PFSK-1 (cell line): ENCODE measurements at regions not wholly inside any gene's neighbourhood (a gene's known extent, or its start where the extent isn't known, plus 50 kb on each side); places are given as distances from the start of the nearest gene placed in this dataset.

Experiments
- FOXP2 ChIP-seq: optimal IDR thresholded peaks from 2 replicates; pipeline ENCODE3; 2011; ENCODE audit warnings: borderline replicate concordance, control low read depth, inconsistent platforms; ENCODE audit not compliant: insufficient read depth; ENCODE audit errors: extremely low read length, extremely low read depth
- POLR2AphosphoS5 ChIP-seq: IDR thresholded peaks from 2 replicates; pipeline ENCODE4 v1.6.1; 2012; ENCODE audit warnings: low read depth, mild to moderate bottlenecking, control low read depth, low read length, moderate library complexity
- REST ChIP-seq, 2 experiments: IDR thresholded peaks; 2 replicates each; pipeline versions ENCODE4 v1.6.1 to v1.8.0; 2011 to 2012; ENCODE audit warnings: low read depth in 2 of 2, low read length in 2 of 2, control low read depth in 1 of 2, inconsistent platforms in 1 of 2, mild to moderate bottlenecking in 1 of 2, moderate library complexity in 1 of 2; ENCODE audit not compliant: insufficient read depth in 1 of 2
- SIN3A ChIP-seq: IDR thresholded peaks from 2 replicates; pipeline ENCODE4 v1.6.1; 2012; ENCODE audit warnings: mild to moderate bottlenecking, low read length, moderate library complexity, borderline replicate concordance; ENCODE audit not compliant: insufficient read depth
- TAF1 ChIP-seq: IDR thresholded peaks from 2 replicates; pipeline ENCODE4 v1.6.1; 2012; ENCODE audit warnings: low read length, control low read depth, borderline replicate concordance; ENCODE audit not compliant: insufficient read depth

DNA sequence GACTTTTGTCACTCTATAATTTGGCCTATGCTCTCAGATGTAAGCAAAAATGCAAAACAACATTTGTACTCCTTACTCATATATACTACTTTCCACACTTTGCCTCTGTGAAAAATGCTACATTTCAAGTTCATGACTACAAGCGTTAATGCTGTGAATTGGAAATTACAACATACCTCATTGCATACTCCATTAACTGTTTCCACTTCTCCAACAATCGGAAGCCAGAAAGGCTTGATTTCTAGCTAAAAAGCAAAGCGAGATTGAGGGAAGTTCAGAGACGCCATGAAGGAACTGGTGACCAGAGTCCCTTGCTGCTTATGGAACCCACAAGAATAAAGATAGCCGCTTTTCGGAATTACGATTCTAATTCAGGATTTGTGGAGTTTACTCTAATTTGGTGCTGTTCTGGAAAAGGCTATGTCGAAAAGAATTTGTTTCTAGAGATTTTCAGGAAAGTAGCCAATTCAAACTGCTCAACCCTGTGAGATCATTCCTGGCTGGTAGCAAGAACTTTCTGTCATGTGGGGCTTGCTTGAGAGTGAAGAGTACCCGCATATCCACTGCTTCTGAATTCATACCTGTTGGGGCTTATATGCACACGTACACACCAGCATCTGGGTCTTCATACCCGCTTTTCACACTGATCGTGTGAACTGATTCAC is 98.0 kb upstream of the CITED2 start:
- TF ChIP-seq TAF1: no peak
- no peak for TF ChIP-seq POLR2AphosphoS5
- TF ChIP-seq REST (IDR thresholded peaks at IDR 0.05; ENCODE audit: insufficient read depth in 1 of 2, low read depth in 2 of 2, low read length in 2 of 2): no peak
- no peak for TF ChIP-seq FOXP2
- no peak for TF ChIP-seq SIN3A

GRCh38 chr6:139470997-139471396 is 96.5 kb upstream of the CITED2 start:
- no peak for TF ChIP-seq TAF1
- TF ChIP-seq REST (IDR thresholded peaks at IDR 0.05; ENCODE audit: insufficient read depth in 1 of 2, low read depth in 2 of 2, low read length in 2 of 2): no peak
- TF ChIP-seq FOXP2: no peak
- no peak for TF ChIP-seq SIN3A
- TF ChIP-seq POLR2AphosphoS5: no peak

DNA sequence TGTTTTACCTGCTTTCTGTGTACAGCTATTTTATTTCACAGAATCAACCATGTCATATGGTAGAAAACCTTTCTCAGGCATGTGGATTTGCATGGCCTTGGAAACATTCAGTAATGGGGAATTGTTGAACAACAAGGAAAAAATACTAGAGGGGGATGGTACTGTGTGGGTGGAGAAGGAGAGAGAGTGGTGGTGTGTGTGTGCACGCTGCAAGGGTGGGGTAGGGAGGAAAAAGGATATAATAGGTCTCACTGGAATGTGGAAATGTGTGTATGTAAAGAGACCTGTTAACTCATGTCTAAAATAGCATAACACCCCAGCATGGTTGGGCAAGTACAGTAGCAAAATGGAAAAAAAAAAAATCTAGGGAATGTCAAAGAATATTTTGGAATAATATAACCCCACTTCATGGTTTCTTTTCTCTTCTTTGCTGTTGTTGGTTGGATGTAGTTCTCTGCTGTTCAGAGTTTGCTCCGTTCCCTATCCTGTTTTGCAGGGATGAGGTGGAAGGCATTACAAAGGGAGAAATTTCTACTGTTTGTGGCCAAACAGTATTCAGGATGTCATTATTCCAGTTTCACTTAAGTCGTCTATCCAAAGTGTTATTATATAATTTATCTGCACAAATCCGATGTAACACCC is 93.9 kb upstream of the CITED2 start:
- TF ChIP-seq FOXP2 (no peak), TAF1 (no peak), REST (IDR thresholded peaks at IDR 0.05; ENCODE audit: insufficient read depth in 1 of 2, low read depth in 2 of 2, low read length in 2 of 2) (no peak), POLR2AphosphoS5 (no peak), SIN3A (no peak)

DNA sequence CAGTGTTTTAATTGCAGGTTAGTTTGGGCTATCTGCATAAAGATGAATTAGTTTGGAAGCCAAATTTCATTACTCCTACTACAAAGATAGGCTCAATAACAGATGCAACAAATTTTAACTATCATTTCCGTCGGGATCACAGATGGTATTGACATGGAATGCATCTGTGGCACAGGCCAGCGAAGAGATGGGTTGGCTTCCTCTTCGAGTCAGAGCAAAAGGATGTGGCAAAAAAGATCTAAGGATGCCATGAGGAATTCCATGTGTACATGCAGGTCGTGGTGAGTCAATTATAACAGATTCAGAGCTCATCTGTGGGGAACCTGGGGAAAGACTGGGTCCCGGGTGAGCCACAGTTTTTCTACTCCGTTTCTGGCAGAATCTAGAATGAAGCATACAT is 83.0 kb upstream of the CITED2 start:
- TF ChIP-seq REST (IDR thresholded peaks at IDR 0.05; ENCODE audit: insufficient read depth in 1 of 2, low read depth in 2 of 2, low read length in 2 of 2) (no peak), FOXP2 (no peak), SIN3A (no peak), POLR2AphosphoS5 (no peak), TAF1 (no peak)
